H9 (cell line): ENCODE measurements at regions not wholly inside any gene's neighbourhood (a gene's known extent, or its start where the extent isn't known, plus 50 kb on each side); places are given as distances from the start of the nearest gene placed in this dataset.

ENCODE experiments used
- DNase-seq: peaks from one replicate; pipeline ENCODE4 v3.0.0-alpha.2; 2017
- H2AFZ ChIP-seq: one replicate; pipeline ENCODE4 v1.6.1; 2013; ENCODE audit warnings: mild to moderate bottlenecking, low read length, control low read depth, moderate library complexity
- H2AK5ac ChIP-seq: 2 replicates; pipeline ENCODE4 v1.6.1; 2013; ENCODE audit warnings: low read length, control low read depth, mixed read lengths; ENCODE audit not compliant: insufficient read length
- H2BK120ac ChIP-seq: one replicate; pipeline ENCODE4 v1.6.1; 2013; ENCODE audit warnings: low read depth, mild to moderate bottlenecking, low read length, control low read depth, inconsistent platforms; ENCODE audit not compliant: poor library complexity, severe bottlenecking
- H2BK12ac ChIP-seq: 2 replicates; pipeline ENCODE4 v1.6.1; 2013; ENCODE audit warnings: low read length, control low read depth, mixed read lengths, low read depth; ENCODE audit not compliant: insufficient read length
- H2BK15ac ChIP-seq: 2 replicates; pipeline ENCODE4 v1.6.1; 2013; ENCODE audit warnings: low read depth, low read length, control low read depth
- H2BK20ac ChIP-seq: one replicate; pipeline ENCODE4 v1.6.1; 2013; ENCODE audit warnings: low read depth, mild to moderate bottlenecking, low read length, control low read depth, inconsistent platforms; ENCODE audit not compliant: poor library complexity, severe bottlenecking
- H2BK5ac ChIP-seq: 2 replicates; pipeline ENCODE4 v1.6.1; 2013; ENCODE audit warnings: low read length, control low read depth, mixed read lengths; ENCODE audit not compliant: insufficient read length
- H3K14ac ChIP-seq: 2 replicates; pipeline ENCODE4 v1.6.1; 2013; ENCODE audit warnings: low read length, control low read depth; ENCODE audit not compliant: insufficient read depth
- H3K18ac ChIP-seq: 2 replicates; pipeline ENCODE4 v1.6.1; 2013; ENCODE audit warnings: low read depth, mild to moderate bottlenecking, mixed read lengths, low read length, control low read depth; ENCODE audit not compliant: insufficient read length
- H3K23ac ChIP-seq: 2 replicates; pipeline ENCODE4 v1.6.1; 2013; ENCODE audit warnings: low read length, control low read depth, mixed read lengths, low read depth; ENCODE audit not compliant: insufficient read length
- H3K23me2 ChIP-seq: 2 replicates; pipeline ENCODE4 v1.6.1; 2013; ENCODE audit warnings: low read depth, mild to moderate bottlenecking, mixed read lengths, low read length, control low read depth; ENCODE audit not compliant: insufficient read length, poor library complexity, severe bottlenecking
- H3K27ac ChIP-seq: 2 replicates; pipeline ENCODE4 v1.5.1; 2013; ENCODE audit warnings: low read length, control low read depth, mixed read lengths, low read depth; ENCODE audit not compliant: insufficient read length
- H3K27me3 ChIP-seq: 2 replicates; pipeline ENCODE4 v1.6.1; 2013; ENCODE audit warnings: low read length, control low read depth, inconsistent platforms; ENCODE audit not compliant: insufficient read depth
- H3K4ac ChIP-seq: 2 replicates; pipeline ENCODE4 v1.6.1; 2013; ENCODE audit warnings: low read depth, mild to moderate bottlenecking, control low read depth, inconsistent platforms, low read length, moderate library complexity
- H3K4me1 ChIP-seq: 2 replicates; pipeline ENCODE4 v1.6.1; 2013; ENCODE audit warnings: low read length, control low read depth, inconsistent platforms; ENCODE audit not compliant: insufficient read depth
- H3K4me2 ChIP-seq: 2 replicates; pipeline ENCODE4 v1.6.1; 2013; ENCODE audit warnings: low read length, control low read depth, mixed read lengths; ENCODE audit not compliant: insufficient read length, insufficient read depth
- H3K56ac ChIP-seq: 2 replicates; pipeline ENCODE4 v1.6.1; 2013; ENCODE audit warnings: low read depth, mild to moderate bottlenecking, mixed read lengths, low read length, control low read depth; ENCODE audit not compliant: insufficient read length
- H3K79me1 ChIP-seq: 2 replicates; pipeline ENCODE4 v1.6.1; 2013; ENCODE audit warnings: low read depth, mild to moderate bottlenecking, moderate library complexity, low read length, control low read depth, inconsistent platforms; ENCODE audit not compliant: insufficient read depth, poor library complexity, severe bottlenecking
- H3K79me2 ChIP-seq: 2 replicates; pipeline ENCODE4 v1.6.1; 2013; ENCODE audit warnings: low read length, control low read depth, inconsistent platforms; ENCODE audit not compliant: insufficient read depth
- H3K9ac ChIP-seq: 2 replicates; pipeline ENCODE4 v1.6.1; 2013; ENCODE audit warnings: low read length, control low read depth, mixed read lengths; ENCODE audit not compliant: insufficient read length; ENCODE audit errors: extremely low read depth
- H3K9me3 ChIP-seq: one replicate; pipeline ENCODE4 v1.6.1; 2013; ENCODE audit warnings: low read depth, low read length, inconsistent platforms; ENCODE audit not compliant: control insufficient read depth
- H3T11ph ChIP-seq: one replicate; pipeline ENCODE4 v1.6.1; 2013; ENCODE audit warnings: mild to moderate bottlenecking, low read length, control low read depth, inconsistent platforms
- H4K20me1 ChIP-seq: one replicate; pipeline ENCODE4 v1.6.1; 2013; ENCODE audit not compliant: control insufficient read depth, insufficient read length, insufficient read depth
- H4K5ac ChIP-seq: 2 replicates; pipeline ENCODE4 v1.6.1; 2013; ENCODE audit warnings: low read depth, mild to moderate bottlenecking, mixed read lengths, low read length, control low read depth; ENCODE audit not compliant: insufficient read length
- H4K8ac ChIP-seq: replicated peaks from 2 replicates; pipeline ENCODE4 v1.6.1; 2013; ENCODE audit warnings: low read length, control low read depth, mixed read lengths, low read depth; ENCODE audit not compliant: insufficient read length
- H4K91ac ChIP-seq: 2 replicates; pipeline ENCODE4 v1.6.1; 2013; ENCODE audit warnings: low read depth, mild to moderate bottlenecking, moderate library complexity, mixed read lengths, low read length, control low read depth; ENCODE audit not compliant: insufficient read length
- H3K27ac Mint-ChIP-seq, 3 experiments: 2 replicates in 2 of 3; 3 replicates in 1 of 3; pipeline ENCODE4 v1.8.0; 2020 to 2021; ENCODE audit warnings: mixed read lengths in 3 of 3, mild to moderate bottlenecking in 1 of 3, moderate library complexity in 1 of 3
- H3K27me3 Mint-ChIP-seq: 2 replicates; pipeline ENCODE4 v1.8.0; 2021; ENCODE audit warnings: low read depth, mild to moderate bottlenecking, moderate library complexity, mixed read lengths
- H3K36me3 Mint-ChIP-seq, 3 experiments: 2 replicates in 2 of 3; 3 replicates in 1 of 3; pipeline ENCODE4 v1.8.0; 2020 to 2021; ENCODE audit warnings: low read depth in 3 of 3, mixed read lengths in 3 of 3; ENCODE audit not compliant: insufficient read depth in 1 of 3
- H3K4me1 Mint-ChIP-seq, 2 experiments: 2 replicates each; pipeline ENCODE4 v1.8.0; 2020; ENCODE audit warnings: mixed read lengths in 2 of 2
- H3K4me3 Mint-ChIP-seq, 2 experiments: 2 replicates in 1 of 2; 3 replicates in 1 of 2; pipeline ENCODE4 v1.8.0; 2020 to 2021; ENCODE audit warnings: mild to moderate bottlenecking in 2 of 2, mixed read lengths in 2 of 2, moderate library complexity in 1 of 2
- H3K9me3 Mint-ChIP-seq, 2 experiments: 2 replicates in 1 of 2; 3 replicates in 1 of 2; pipeline ENCODE4 v1.8.0; 2020; ENCODE audit warnings: mild to moderate bottlenecking in 2 of 2, mixed read lengths in 2 of 2, moderate library complexity in 1 of 2
- CTCF ChIP-seq: fragments of 200-600 bp; sonication (generic); conservative IDR thresholded peaks from 3 replicates; pipeline ENCODE4 v1.8.0; 2021; ENCODE audit warnings: antibody characterized with exemption, mild to moderate bottlenecking
- WGBS: extraction: QIAGEN DNeasy Blood & Tissue Kit; methylation state at CpG from one replicate; pipeline ENCODE4 v1.1.7; 2013; ENCODE audit warnings: missing lambda C conversion rate, low lambda C conversion rate, mixed read lengths; ENCODE audit not compliant: insufficient read length; ENCODE audit errors: extremely low coverage; 5-methylcytosine and 5-hydroxymethylcytosine counted together

GRCh38 chr5:126119887-126120442 is 303.2 kb upstream of the GRAMD2B start:
- no peak overlapping the region for H2BK120ac ChIP-seq
- H3K36me3 Mint-ChIP-seq: no peaks in the 10 kb centered on the region; a peak in 1 of 7 replicates
- no CpG with 5 or more reads among the region's 4 CpGs for WGBS
- no peaks in the 10 kb centered on the region for H3K27me3 ChIP-seq
- no peak overlapping the region for H2AK5ac ChIP-seq
- no peak overlapping the region for H4K91ac ChIP-seq
- H2AFZ ChIP-seq: no peak overlapping the region
- no peak overlapping the region for H2BK15ac ChIP-seq
- H3K4ac ChIP-seq: no peak overlapping the region
- no peaks in the 10 kb centered on the region for H3K79me2 ChIP-seq
- H3K4me1 Mint-ChIP-seq: peaks cover 26 to 30% of the 10 kb centered on the region in 2 experiments
- H3K9ac ChIP-seq: no peak overlapping the region
- H2BK12ac ChIP-seq: no peak overlapping the region
- no peaks in the 10 kb centered on the region for H3K27me3 Mint-ChIP-seq
- no peak overlapping the region for H3K23ac ChIP-seq
- H3K79me1 ChIP-seq: no peaks in the 10 kb centered on the region
- no peak for DNase-seq
- H4K8ac ChIP-seq: no peak overlapping the region
- no peak overlapping the region for H3K4me2 ChIP-seq
- no peak overlapping the region for H4K5ac ChIP-seq
- no peak overlapping the region for H3K27ac ChIP-seq
- H3K4me3 Mint-ChIP-seq: no peak overlapping the region
- H3T11ph ChIP-seq: no peak overlapping the region
- H3K23me2 ChIP-seq: no peaks in the 10 kb centered on the region
- no peaks in the 10 kb centered on the region for H3K9me3 ChIP-seq
- no peak overlapping the region for H3K14ac ChIP-seq
- H3K27ac Mint-ChIP-seq: no peak overlapping the region; a peak in 1 of 7 replicates
- no peak overlapping the region for H3K18ac ChIP-seq
- no peak overlapping the region for H2BK20ac ChIP-seq
- no peaks in the 10 kb centered on the region for H3K9me3 Mint-ChIP-seq
- H3K56ac ChIP-seq: no peak overlapping the region
- no peak for TF ChIP-seq CTCF
- H3K4me1 ChIP-seq: peaks cover 8% of the 10 kb centered on the region; the same call in 1 of the 2 replicates
- no peaks in the 10 kb centered on the region for H4K20me1 ChIP-seq
- H2BK5ac ChIP-seq: no peak overlapping the region
